NCI-H524 treated with DMSO at 0.1 percent for 48 hours (cell line): ENCODE measurements at regions not wholly inside any gene's neighbourhood (a gene's known extent, or its start where the extent isn't known, plus 50 kb on each side); places are given as distances from the start of the nearest gene placed in this dataset.

Experiments
- DNase-seq: peaks from one replicate; lab custom pipeline; 2025; lab: John Stamatoyannopoulos, UW

GRCh38 chr13:106172176-106172905, 363.1 kb downstream of the EFNB2 start:
- DNase-seq, result no peak

- DNase-seq, result no peak
Observed at GRCh38 chr13:106163426-106163825, 372.0 kb downstream of the EFNB2 start.

GRCh38 chr13:106161146-106161545, 374.3 kb downstream of the EFNB2 start:
- no peak for DNase-seq

GRCh38 chr13:106159295-106160195, 375.9 kb downstream of the EFNB2 start:
- no peak for DNase-seq

- no peak for DNase-seq
Observed at GRCh38 chr13:106156468-106156867, 379.0 kb downstream of the EFNB2 start.

- DNase-seq, result no peak
Observed at GRCh38 chr13:106155411-106155810, 380.1 kb downstream of the EFNB2 start.

- no peak for DNase-seq
Observed at GRCh38 chr13:106153876-106154275, 381.6 kb downstream of the EFNB2 start.

GRCh38 chr13:106153041-106153440, 382.4 kb downstream of the EFNB2 start:
- DNase-seq, result no peak

- DNase-seq, result no peak
Observed at GRCh38 chr13:106152047-106152446, 383.4 kb downstream of the EFNB2 start.

GRCh38 chr13:106151056-106151699, 384.3 kb downstream of the EFNB2 start:
- DNase-seq, result no peak

- no peak for DNase-seq
Observed at GRCh38 chr13:106145997-106146864, 389.2 kb downstream of the EFNB2 start.

- DNase-seq, result no peak
Observed at GRCh38 chr13:106145070-106145469, 390.4 kb downstream of the EFNB2 start.

GRCh38 chr13:106143930-106144709, 391.3 kb downstream of the EFNB2 start:
- no peak for DNase-seq

- DNase-seq, result no peak
Observed at GRCh38 chr13:106143392-106143791, 392.1 kb downstream of the EFNB2 start.

- no peak for DNase-seq
Observed at GRCh38 chr13:106140476-106140875, 395.0 kb downstream of the EFNB2 start.

- DNase-seq, result no peak
Observed at GRCh38 chr13:106139942-106140341, 395.5 kb downstream of the EFNB2 start.

GRCh38 chr13:106139377-106139776, 396.1 kb downstream of the EFNB2 start:
- DNase-seq, result no peak

GRCh38 chr13:106138620-106139019, 396.8 kb downstream of the EFNB2 start:
- DNase-seq, result no peak

GRCh38 chr13:106133025-106133424, 402.4 kb downstream of the EFNB2 start:
- DNase-seq, result no peak

- no peak for DNase-seq
Observed at GRCh38 chr13:106132216-106132615, 403.2 kb downstream of the EFNB2 start.

- DNase-seq, result no peak
Observed at GRCh38 chr13:106129993-106130392, 405.5 kb downstream of the EFNB2 start.
